ENCODE measurements at regions not wholly inside any gene's neighbourhood (a gene's known extent, or its start where the extent isn't known, plus 50 kb on each side); places are given as distances from the start of the nearest gene placed in this dataset.

GRCh38 chr6:25022140-25022553 lies 86.4 kb upstream of the RIPOR2 start:
- TF ChIP-seq EP300 (IDR thresholded peaks at IDR 0.05) (no peak), POLR2A (IDR thresholded peaks at IDR 0.05) (no peak), POLR2AphosphoS5 (IDR thresholded peaks at IDR 0.05) (no peak)
- TF ChIP-seq, protein P1, sequence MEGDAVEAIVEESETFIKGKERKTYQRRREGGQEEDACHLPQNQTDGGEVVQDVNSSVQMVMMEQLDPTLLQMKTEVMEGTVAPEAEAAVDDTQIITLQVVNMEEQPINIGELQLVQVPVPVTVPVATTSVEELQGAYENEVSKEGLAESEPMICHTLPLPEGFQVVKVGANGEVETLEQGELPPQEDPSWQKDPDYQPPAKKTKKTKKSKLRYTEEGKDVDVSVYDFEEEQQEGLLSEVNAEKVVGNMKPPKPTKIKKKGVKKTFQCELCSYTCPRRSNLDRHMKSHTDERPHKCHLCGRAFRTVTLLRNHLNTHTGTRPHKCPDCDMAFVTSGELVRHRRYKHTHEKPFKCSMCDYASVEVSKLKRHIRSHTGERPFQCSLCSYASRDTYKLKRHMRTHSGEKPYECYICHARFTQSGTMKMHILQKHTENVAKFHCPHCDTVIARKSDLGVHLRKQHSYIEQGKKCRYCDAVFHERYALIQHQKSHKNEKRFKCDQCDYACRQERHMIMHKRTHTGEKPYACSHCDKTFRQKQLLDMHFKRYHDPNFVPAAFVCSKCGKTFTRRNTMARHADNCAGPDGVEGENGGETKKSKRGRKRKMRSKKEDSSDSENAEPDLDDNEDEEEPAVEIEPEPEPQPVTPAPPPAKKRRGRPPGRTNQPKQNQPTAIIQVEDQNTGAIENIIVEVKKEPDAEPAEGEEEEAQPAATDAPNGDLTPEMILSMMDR (IDR thresholded peaks at IDR 0.05): no peak
- WGBS, 5 donors: 74 to 82% (median 78%) methylated on average over 3 of the region's 3 CpGs
- Histone ChIP-seq H3K27ac (no peak overlapping the region), H3K9me3 (no peaks in the 10 kb centered on the region), H3K27me3 (no peaks in the 10 kb centered on the region), H3K36me3 (no peaks in the 10 kb centered on the region), H3K4me3 (no peak overlapping the region), H3K4me1 (peaks cover 0 to 7% (median 3%) of the 10 kb centered on the region in 4 donors)
- intact Hi-C loops (cut with DNase I; ENCODE audit: low total_unique reads): no loop called here
- no peak for DNase-seq

DNA sequence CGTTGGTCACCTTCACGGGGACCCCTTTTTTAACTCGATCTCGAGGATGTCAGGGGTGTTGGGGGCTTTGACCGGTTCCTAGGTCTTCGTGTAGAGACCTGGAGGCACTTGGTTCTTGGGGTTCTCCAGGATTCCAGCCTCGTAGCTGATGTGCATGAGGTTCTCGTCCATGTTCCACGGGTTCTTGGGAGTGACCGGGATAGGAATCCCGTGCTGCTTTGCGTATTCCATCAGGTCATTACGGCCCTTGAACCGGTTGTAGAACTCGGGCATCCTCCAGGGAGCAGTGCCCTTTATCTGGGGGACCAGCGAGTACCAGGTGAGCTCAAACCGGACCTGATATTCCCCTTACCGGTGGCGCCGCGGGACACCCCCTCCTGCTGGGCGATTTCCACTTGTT lies 88.0 kb upstream of the RIPOR2 start:
- Histone ChIP-seq H3K9me3 (no peaks in the 10 kb centered on the region), H3K27me3 (no peaks in the 10 kb centered on the region), H3K4me3 (no peak overlapping the region), H3K4me1 (no peaks in the 10 kb centered on the region), H3K27ac (no peak overlapping the region), H3K36me3 (no peaks in the 10 kb centered on the region)
- no peak for TF ChIP-seq POLR2AphosphoS5 (IDR thresholded peaks at IDR 0.05)
- TF ChIP-seq, protein P1 (IDR thresholded peaks at IDR 0.05): no peak
- no peak for TF ChIP-seq POLR2A (IDR thresholded peaks at IDR 0.05)
- TF ChIP-seq EP300 (IDR thresholded peaks at IDR 0.05): no peak
- WGBS, 5 donors: 94 to 98% (median 95%) methylated on average over 22 of the region's 22 CpGs
- DNase-seq: no peak
- intact Hi-C loops (cut with DNase I; ENCODE audit: low total_unique reads): no loop called here

- no peak for TF ChIP-seq EP300 (IDR thresholded peaks at IDR 0.05)
- TF ChIP-seq POLR2A (IDR thresholded peaks at IDR 0.05): no peak
- no peak for TF ChIP-seq POLR2AphosphoS5 (IDR thresholded peaks at IDR 0.05)
- TF ChIP-seq, protein P1 (IDR thresholded peaks at IDR 0.05): no peak
- WGBS, 5 donors: 65 to 97% (median 78%) methylated on average over 3 of the region's 3 CpGs
These were observed 89.1 kb upstream of the RIPOR2 start for GRCh38 chr6:25024821-25025220.

DNA sequence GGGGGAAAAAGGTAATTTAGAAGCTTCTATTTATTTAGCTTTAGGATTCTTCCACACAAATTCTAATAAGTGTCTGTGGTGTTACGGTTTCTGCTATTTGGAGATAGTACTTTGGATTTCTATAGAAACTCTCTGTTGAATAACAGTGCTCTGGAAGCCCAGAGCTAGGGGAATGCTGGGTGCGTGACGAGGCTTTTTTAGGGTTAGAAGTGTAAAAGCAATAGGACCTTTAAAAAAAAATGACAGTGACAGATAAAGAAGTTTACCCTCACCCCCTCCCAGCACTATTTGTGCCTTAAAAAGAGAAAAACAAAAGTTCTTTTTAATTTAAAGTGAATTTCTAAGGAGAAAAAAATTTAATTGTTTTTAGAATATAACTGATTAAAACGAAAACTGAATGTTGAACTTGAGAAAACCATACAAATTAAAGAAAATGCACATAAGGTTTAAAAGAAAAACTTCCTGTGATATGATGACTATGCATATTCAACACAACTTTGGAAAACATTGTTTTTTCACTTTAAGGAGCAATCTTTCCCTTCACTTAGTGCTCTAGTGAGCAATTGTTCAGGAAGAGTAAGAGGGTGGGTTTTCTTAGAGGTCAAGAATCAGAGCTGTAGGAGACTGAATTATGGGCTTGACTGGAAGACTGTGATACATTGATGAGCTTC lies 89.6 kb upstream of the RIPOR2 start:
- H3K4me1 ChIP-seq: no peaks in the 10 kb centered on the region
- DNase-seq: no peak
- no peaks in the 10 kb centered on the region for H3K36me3 ChIP-seq
- 64 to 85% (median 79%) methylated on average over 4 of the region's 4 CpGs for WGBS, 5 donors
- TF ChIP-seq POLR2A (IDR thresholded peaks at IDR 0.05) (no peak), EP300 (IDR thresholded peaks at IDR 0.05) (no peak), POLR2AphosphoS5 (IDR thresholded peaks at IDR 0.05) (no peak)
- TF ChIP-seq, protein P1 (IDR thresholded peaks at IDR 0.05): no peak
- no peak overlapping the region for H3K4me3 ChIP-seq
- no peaks in the 10 kb centered on the region for H3K9me3 ChIP-seq
- H3K27me3 ChIP-seq: no peaks in the 10 kb centered on the region
- intact Hi-C loops (cut with DNase I; ENCODE audit: low total_unique reads): no loop called here
- H3K27ac ChIP-seq: no peak overlapping the region

More at GRCh38 chr6:25024821-25025220, 89.1 kb upstream of the RIPOR2 start:
- Histone ChIP-seq H3K9me3 (no peaks in the 10 kb centered on the region), H3K36me3 (no peaks in the 10 kb centered on the region), H3K27ac (no peak overlapping the region), H3K4me1 (no peaks in the 10 kb centered on the region), H3K27me3 (no peaks in the 10 kb centered on the region), H3K4me3 (no peak overlapping the region)
- intact Hi-C loops (cut with DNase I; ENCODE audit: low total_unique reads): no loop called here
- no peak for DNase-seq
